SK-N-SH (cell line): ENCODE measurements at regions not wholly inside any gene's neighbourhood (a gene's known extent, or its start where the extent isn't known, plus 50 kb on each side); places are given as distances from the start of the nearest gene placed in this dataset.

ENCODE experiments used
- CTCF ChIA-PET: fragments of 300-600, 350-600 bp; formaldehyde crosslinking; extraction: SDS; loops from one replicate; lab custom pipeline; 2021; lab: Yijun Ruan, JAX
- POLR2A ChIA-PET: fragments of 350-600 bp; sonication (Branson Sonifier 250); formaldehyde crosslinking; extraction: SDS; loops from one replicate; lab custom pipeline; 2020; ENCODE audit warnings: antibody characterized with exemption, inconsistent platforms; lab: Yijun Ruan, JAX
- DNase-seq: peaks from one replicate; pipeline ENCODE4 v3.0.0; 2012
- H2AFZ ChIP-seq: fragments of 200-600 bp; sonication (generic); 2 replicates; pipeline ENCODE4 v1.8.1; 2016; ENCODE audit warnings: antibody characterized with exemption, mild to moderate bottlenecking, low read depth
- H3F3A ChIP-seq: fragments of 200-600 bp; sonication (generic); replicated peaks from 2 replicates; pipeline ENCODE3; 2016; ENCODE audit warnings: antibody characterized with exemption, mild to moderate bottlenecking; ENCODE audit not compliant: insufficient read depth
- H3K27ac ChIP-seq, 2 experiments: fragments of 200-500 bp in 1 of 2; fragments of 200-600 bp in 1 of 2; sonication (Bioruptor generic) in 1 of 2; sonication (generic), shearing (Covaris generic) in 1 of 2; 2 replicates each; pipeline versions ENCODE4 v1.5.1 to v1.6.1; 2014 to 2016; ENCODE audit warnings: low read depth in 2 of 2, inconsistent platforms in 1 of 2, low read length in 1 of 2, mild to moderate bottlenecking in 1 of 2, mixed read lengths in 1 of 2
- H3K27me3 ChIP-seq: fragments of 200-600 bp; sonication (generic), shearing (Covaris generic); 2 replicates; pipeline ENCODE4 v1.6.1; 2016; ENCODE audit warnings: mixed run types; ENCODE audit not compliant: insufficient read depth
- H3K36me3 ChIP-seq, 2 experiments: fragments of 200-500 bp in 1 of 2; fragments of 200-600 bp in 1 of 2; sonication (Bioruptor generic) in 1 of 2; sonication (generic) in 1 of 2; replicated peaks in 1 of 2; 2 replicates each; pipeline versions ENCODE3 to v1.5.1; 2014 to 2016; ENCODE audit warnings: low read length in 1 of 2, mild to moderate bottlenecking in 1 of 2; ENCODE audit not compliant: insufficient read depth in 2 of 2, control insufficient read depth in 1 of 2
- H3K4me1 ChIP-seq, 2 experiments: fragments of 200-500 bp in 1 of 2; fragments of 200-600 bp in 1 of 2; sonication (Bioruptor generic) in 1 of 2; sonication (generic), shearing (Covaris generic) in 1 of 2; 2 replicates each; pipeline versions ENCODE4 v1.5.1 to v1.6.1; 2014 to 2016; ENCODE audit warnings: low read depth in 1 of 2, low read length in 1 of 2, mixed run types in 1 of 2; ENCODE audit not compliant: insufficient read depth in 2 of 2, control insufficient read depth in 1 of 2
- H3K4me2 ChIP-seq: fragments of 200-600 bp; sonication (generic), shearing (Covaris generic); 2 replicates; pipeline ENCODE4 v1.6.1; 2017; ENCODE audit warnings: mixed run types
- H3K4me3 ChIP-seq, 2 experiments: fragments of 200-500 bp in 1 of 2; fragments of 200-600 bp in 1 of 2; sonication (Bioruptor generic) in 1 of 2; sonication (generic), shearing (Covaris generic) in 1 of 2; 2 replicates each; pipeline versions ENCODE4 v1.5.1 to v1.8.1; 2014 to 2016; ENCODE audit warnings: low read depth in 2 of 2, inconsistent platforms in 1 of 2, low read length in 1 of 2, mild to moderate bottlenecking in 1 of 2, mixed read lengths in 1 of 2, moderate library complexity in 1 of 2
- H3K79me2 ChIP-seq: fragments of 200-600 bp; sonication (generic); 2 replicates; pipeline ENCODE4 v1.8.1; 2017; ENCODE audit warnings: mild to moderate bottlenecking; ENCODE audit not compliant: insufficient read depth
- H3K9ac ChIP-seq: fragments of 200-600 bp; sonication (generic); 2 replicates; pipeline ENCODE4 v1.6.1; 2017; ENCODE audit warnings: mixed run types
- H3K9me2 ChIP-seq: fragments of 200-600 bp; sonication (generic); 2 replicates; pipeline ENCODE4 v1.6.1; 2017; ENCODE audit warnings: mixed run types
- H3K9me3 ChIP-seq: fragments of 200-600 bp; sonication (generic); 2 replicates; pipeline ENCODE4 v1.6.1; 2017; ENCODE audit warnings: mixed run types, mild to moderate bottlenecking, moderate library complexity
- H4K20me1 ChIP-seq: fragments of 200-600 bp; sonication (generic); 2 replicates; pipeline ENCODE4 v1.6.1; 2017; ENCODE audit warnings: mild to moderate bottlenecking, mixed run types; ENCODE audit not compliant: insufficient read depth
- EP300 ChIP-seq, 2 experiments: IDR thresholded peaks; 2 replicates each; pipeline versions ENCODE4 v1.4.0 to v1.6.1; 2012; ENCODE audit warnings: borderline replicate concordance in 1 of 2, low read depth in 1 of 2, low read length in 1 of 2
- FOXJ3 ChIP-seq: sonication (generic); formaldehyde crosslinking; IDR thresholded peaks from 2 replicates; pipeline ENCODE4 v1.5.1; 2020; ENCODE audit warnings: mild to moderate bottlenecking, missing genetic modification reagents
- GABPA ChIP-seq: IDR thresholded peaks from 2 replicates; pipeline ENCODE4 v1.4.0; 2012; ENCODE audit warnings: low read depth, mild to moderate bottlenecking
- GATA2 ChIP-seq: sonication (generic); formaldehyde crosslinking; IDR thresholded peaks from 2 replicates; pipeline ENCODE4 v1.5.0; 2020; ENCODE audit warnings: mild to moderate bottlenecking, missing genetic modification reagents
- MEF2A ChIP-seq: IDR thresholded peaks from 2 replicates; pipeline ENCODE4 v1.4.0; 2012; ENCODE audit warnings: low read depth, borderline replicate concordance
- MXI1 ChIP-seq: IDR thresholded peaks from 2 replicates; pipeline ENCODE4 v1.6.1; 2012; ENCODE audit warnings: mild to moderate bottlenecking, low read depth, low read length, improper control_type of control experiment
- NRF1 ChIP-seq: IDR thresholded peaks from 2 replicates; pipeline ENCODE4 v1.6.1; 2012; ENCODE audit warnings: low read depth, mild to moderate bottlenecking, low read length
- POLR2AphosphoS5 ChIP-seq: IDR thresholded peaks from 2 replicates; pipeline ENCODE4 v1.6.1; 2012; ENCODE audit warnings: low read depth, low read length
- RAD21 ChIP-seq: IDR thresholded peaks from 2 replicates; pipeline ENCODE4 v1.6.1; 2012; ENCODE audit warnings: mild to moderate bottlenecking, low read length
- RCOR1 ChIP-seq: fragments of 150-350 bp; IDR thresholded peaks from 2 replicates; pipeline ENCODE4 v1.6.1; 2017; ENCODE audit warnings: antibody characterized with exemption, low read length
- RXRA ChIP-seq: IDR thresholded peaks from 2 replicates; pipeline ENCODE4 v1.4.0; 2012; ENCODE audit warnings: low read depth, mild to moderate bottlenecking, borderline replicate concordance
- SIN3A ChIP-seq: IDR thresholded peaks from 2 replicates; pipeline ENCODE4 v1.6.1; 2012; ENCODE audit warnings: low read depth, mild to moderate bottlenecking, low read length, moderate library complexity, borderline replicate concordance
- TAF1 ChIP-seq: IDR thresholded peaks from 2 replicates; pipeline ENCODE4 v1.6.1; 2012; ENCODE audit warnings: low read depth, mild to moderate bottlenecking, low read length, moderate library complexity, borderline replicate concordance
- TEAD4 ChIP-seq: IDR thresholded peaks from 2 replicates; pipeline ENCODE4 v1.4.0; 2012; ENCODE audit warnings: mild to moderate bottlenecking, borderline replicate concordance; ENCODE audit not compliant: insufficient read depth
- WGBS: methylation state at CpG from one replicate; pipeline ENCODE4 v1.1.6; 2017; ENCODE audit warnings: low lambda C conversion rate; 5-methylcytosine and 5-hydroxymethylcytosine counted together
- TF ChIP-seq, protein P1 (sequence below): fragments of 150-350 bp; IDR thresholded peaks from 2 replicates; pipeline ENCODE4 v1.6.1; 2016; ENCODE audit warnings: mild to moderate bottlenecking, low read depth, low read length
- TF ChIP-seq, protein P2 (sequence below): IDR thresholded peaks from 2 replicates; pipeline ENCODE4 v1.4.0; 2012; ENCODE audit warnings: low read depth, borderline replicate concordance
- TF ChIP-seq, protein P3 (sequence below): fragments of 150-350 bp; IDR thresholded peaks from 2 replicates; pipeline ENCODE4 v1.6.1; 2017; ENCODE audit warnings: antibody characterized with exemption, low read length, low read depth, borderline replicate concordance
- TF ChIP-seq, protein P4 (sequence below): IDR thresholded peaks from 2 replicates; pipeline ENCODE4; 2012
- TF ChIP-seq, protein P5 (sequence below): fragments of 200-600 bp; sonication (generic); IDR thresholded peaks from 2 replicates; pipeline ENCODE4 v1.6.1; 2017; ENCODE audit warnings: antibody characterized with exemption, mild to moderate bottlenecking, moderate library complexity

DNA sequence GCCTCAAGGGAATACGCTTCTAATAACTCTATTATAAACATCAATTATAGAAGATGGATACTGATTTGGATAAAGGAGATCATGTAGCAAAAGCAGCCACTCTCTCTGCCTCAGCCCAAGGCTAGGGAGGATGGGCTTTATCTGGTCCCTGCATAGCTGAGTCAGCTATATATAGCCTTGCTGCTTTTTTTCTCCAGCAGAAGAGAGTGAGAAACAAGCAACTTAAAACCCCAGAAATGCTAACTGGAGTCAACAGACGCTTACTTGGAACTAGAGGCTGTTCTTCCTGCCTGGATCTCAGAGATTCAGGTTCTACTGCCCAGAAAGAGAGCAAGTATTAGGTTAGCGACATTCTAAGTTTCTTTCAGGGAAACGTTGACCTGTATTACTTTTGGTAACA is 426.7 kb upstream of the KLHL29 start:
- WGBS = 22% methylated on average over 4 of the region's 4 CpGs
- Histone ChIP-seq H3K9me3 (no peaks in the 10 kb centered on the region), H3K4me1 (no peaks in the 10 kb centered on the region), H4K20me1 (no peaks in the 10 kb centered on the region), H3K36me3 (no peaks in the 10 kb centered on the region), H3K4me3 (no peak overlapping the region), H3K9ac (no peak overlapping the region), H2AFZ (no peak overlapping the region), H3K9me2 (no peaks in the 10 kb centered on the region), H3K27me3 (no peaks in the 10 kb centered on the region)
- POLR2A ChIA-PET = no interaction called here
- DNase-seq = no peak
- TF ChIP-seq MXI1 (no peak), GATA2 (CRISPR knock-in tag) (no peak)
- TF ChIP-seq, all 33 proteins: peak for 0
- H3K27ac ChIP-seq = no peak overlapping the region
- CTCF ChIA-PET = interaction anchor here (1.1 kb wide), 1 partner anchor 18 kb away, joined by 3 read pairs; no protein-coding TSS in a partner anchor
- H3F3A ChIP-seq = no peaks in the 10 kb centered on the region
- H3K79me2 ChIP-seq = no peaks in the 10 kb centered on the region
- H3K4me2 ChIP-seq = no peak overlapping the region

DNA sequence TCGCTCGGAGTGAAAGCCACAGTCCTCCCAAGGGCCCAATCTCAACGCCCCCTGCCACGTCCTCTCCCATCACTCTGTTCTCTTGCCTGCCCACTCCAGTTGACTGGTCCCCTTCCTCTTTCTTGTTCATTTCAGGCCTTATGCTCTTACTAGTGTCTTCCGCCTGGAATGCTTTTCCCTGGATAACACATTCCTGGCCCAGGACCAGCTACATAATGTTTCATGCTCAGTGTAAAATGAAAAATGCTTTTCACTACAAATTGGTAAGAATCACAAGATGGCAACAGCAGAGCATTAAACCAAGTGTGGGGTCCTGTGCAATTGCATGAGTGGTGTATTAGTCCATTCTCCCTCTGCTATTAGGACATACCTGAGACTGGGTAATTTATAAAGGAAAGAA is 417.2 kb upstream of the KLHL29 start:
- no peak overlapping the region for H3K4me3 ChIP-seq
- ChIA-PET CTCF (no interaction called here), POLR2A (no interaction called here)

More for the DNA sequence above, 417.2 kb upstream of the KLHL29 start:
- H3K9me3 ChIP-seq = no peaks in the 10 kb centered on the region; the same call in 1 of the 2 replicates
- H3K4me1 ChIP-seq = no peaks in the 10 kb centered on the region
- H3K9ac ChIP-seq = no peak overlapping the region
- no peaks in the 10 kb centered on the region for H3K79me2 ChIP-seq
- TF ChIP-seq, protein P1, sequence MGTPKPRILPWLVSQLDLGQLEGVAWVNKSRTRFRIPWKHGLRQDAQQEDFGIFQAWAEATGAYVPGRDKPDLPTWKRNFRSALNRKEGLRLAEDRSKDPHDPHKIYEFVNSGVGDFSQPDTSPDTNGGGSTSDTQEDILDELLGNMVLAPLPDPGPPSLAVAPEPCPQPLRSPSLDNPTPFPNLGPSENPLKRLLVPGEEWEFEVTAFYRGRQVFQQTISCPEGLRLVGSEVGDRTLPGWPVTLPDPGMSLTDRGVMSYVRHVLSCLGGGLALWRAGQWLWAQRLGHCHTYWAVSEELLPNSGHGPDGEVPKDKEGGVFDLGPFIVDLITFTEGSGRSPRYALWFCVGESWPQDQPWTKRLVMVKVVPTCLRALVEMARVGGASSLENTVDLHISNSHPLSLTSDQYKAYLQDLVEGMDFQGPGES = no peak
- TF ChIP-seq RAD21 (no peak), TEAD4 (no peak), EP300 (IDR thresholded peaks at IDR 0.05; ENCODE audit: borderline replicate concordance in 1 of 2, low read depth in 1 of 2, low read length in 1 of 2) (no peak), RCOR1 (no peak), MEF2A (no peak), GABPA (no peak), TAF1 (no peak), FOXJ3 (CRISPR knock-in tag) (no peak), GATA2 (CRISPR knock-in tag) (no peak), RXRA (no peak), POLR2AphosphoS5 (no peak), SIN3A (no peak), NRF1 (no peak)
- TF ChIP-seq, protein P2, sequence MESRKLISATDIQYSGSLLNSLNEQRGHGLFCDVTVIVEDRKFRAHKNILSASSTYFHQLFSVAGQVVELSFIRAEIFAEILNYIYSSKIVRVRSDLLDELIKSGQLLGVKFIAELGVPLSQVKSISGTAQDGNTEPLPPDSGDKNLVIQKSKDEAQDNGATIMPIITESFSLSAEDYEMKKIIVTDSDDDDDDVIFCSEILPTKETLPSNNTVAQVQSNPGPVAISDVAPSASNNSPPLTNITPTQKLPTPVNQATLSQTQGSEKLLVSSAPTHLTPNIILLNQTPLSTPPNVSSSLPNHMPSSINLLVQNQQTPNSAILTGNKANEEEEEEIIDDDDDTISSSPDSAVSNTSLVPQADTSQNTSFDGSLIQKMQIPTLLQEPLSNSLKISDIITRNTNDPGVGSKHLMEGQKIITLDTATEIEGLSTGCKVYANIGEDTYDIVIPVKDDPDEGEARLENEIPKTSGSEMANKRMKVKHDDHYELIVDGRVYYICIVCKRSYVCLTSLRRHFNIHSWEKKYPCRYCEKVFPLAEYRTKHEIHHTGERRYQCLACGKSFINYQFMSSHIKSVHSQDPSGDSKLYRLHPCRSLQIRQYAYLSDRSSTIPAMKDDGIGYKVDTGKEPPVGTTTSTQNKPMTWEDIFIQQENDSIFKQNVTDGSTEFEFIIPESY = no peak
- TF ChIP-seq, protein P3, sequence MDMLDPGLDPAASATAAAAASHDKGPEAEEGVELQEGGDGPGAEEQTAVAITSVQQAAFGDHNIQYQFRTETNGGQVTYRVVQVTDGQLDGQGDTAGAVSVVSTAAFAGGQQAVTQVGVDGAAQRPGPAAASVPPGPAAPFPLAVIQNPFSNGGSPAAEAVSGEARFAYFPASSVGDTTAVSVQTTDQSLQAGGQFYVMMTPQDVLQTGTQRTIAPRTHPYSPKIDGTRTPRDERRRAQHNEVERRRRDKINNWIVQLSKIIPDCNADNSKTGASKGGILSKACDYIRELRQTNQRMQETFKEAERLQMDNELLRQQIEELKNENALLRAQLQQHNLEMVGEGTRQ = no peak
- TF ChIP-seq, protein P4, sequence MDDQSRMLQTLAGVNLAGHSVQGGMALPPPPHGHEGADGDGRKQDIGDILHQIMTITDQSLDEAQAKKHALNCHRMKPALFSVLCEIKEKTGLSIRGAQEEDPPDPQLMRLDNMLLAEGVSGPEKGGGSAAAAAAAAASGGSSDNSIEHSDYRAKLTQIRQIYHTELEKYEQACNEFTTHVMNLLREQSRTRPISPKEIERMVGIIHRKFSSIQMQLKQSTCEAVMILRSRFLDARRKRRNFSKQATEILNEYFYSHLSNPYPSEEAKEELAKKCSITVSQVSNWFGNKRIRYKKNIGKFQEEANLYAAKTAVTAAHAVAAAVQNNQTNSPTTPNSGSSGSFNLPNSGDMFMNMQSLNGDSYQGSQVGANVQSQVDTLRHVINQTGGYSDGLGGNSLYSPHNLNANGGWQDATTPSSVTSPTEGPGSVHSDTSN = no peak
- TF ChIP-seq, protein P5, sequence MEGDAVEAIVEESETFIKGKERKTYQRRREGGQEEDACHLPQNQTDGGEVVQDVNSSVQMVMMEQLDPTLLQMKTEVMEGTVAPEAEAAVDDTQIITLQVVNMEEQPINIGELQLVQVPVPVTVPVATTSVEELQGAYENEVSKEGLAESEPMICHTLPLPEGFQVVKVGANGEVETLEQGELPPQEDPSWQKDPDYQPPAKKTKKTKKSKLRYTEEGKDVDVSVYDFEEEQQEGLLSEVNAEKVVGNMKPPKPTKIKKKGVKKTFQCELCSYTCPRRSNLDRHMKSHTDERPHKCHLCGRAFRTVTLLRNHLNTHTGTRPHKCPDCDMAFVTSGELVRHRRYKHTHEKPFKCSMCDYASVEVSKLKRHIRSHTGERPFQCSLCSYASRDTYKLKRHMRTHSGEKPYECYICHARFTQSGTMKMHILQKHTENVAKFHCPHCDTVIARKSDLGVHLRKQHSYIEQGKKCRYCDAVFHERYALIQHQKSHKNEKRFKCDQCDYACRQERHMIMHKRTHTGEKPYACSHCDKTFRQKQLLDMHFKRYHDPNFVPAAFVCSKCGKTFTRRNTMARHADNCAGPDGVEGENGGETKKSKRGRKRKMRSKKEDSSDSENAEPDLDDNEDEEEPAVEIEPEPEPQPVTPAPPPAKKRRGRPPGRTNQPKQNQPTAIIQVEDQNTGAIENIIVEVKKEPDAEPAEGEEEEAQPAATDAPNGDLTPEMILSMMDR = no peak
- TF ChIP-seq, all 33 proteins: peak for 0
- no peak overlapping the region for H3K4me2 ChIP-seq
- H4K20me1 ChIP-seq = no peaks in the 10 kb centered on the region
- no peak for DNase-seq
- no peak overlapping the region for H2AFZ ChIP-seq
- no peaks in the 10 kb centered on the region for H3K36me3 ChIP-seq
- no peaks in the 10 kb centered on the region for H3F3A ChIP-seq
- no peaks in the 10 kb centered on the region for H3K27me3 ChIP-seq
- WGBS = 32% methylated on average over 5 of the region's 5 CpGs
- H3K27ac ChIP-seq = no peak overlapping the region
- H3K9me2 ChIP-seq = no peaks in the 10 kb centered on the region
